K562 (cell line): ENCODE measurements at regions not wholly inside any gene's neighbourhood (a gene's known extent, or its start where the extent isn't known, plus 50 kb on each side); places are given as distances from the start of the nearest gene placed in this dataset.
A peak's percentile ranks its signal among the peaks of the same experiment; 100 is the strongest.

Experiments used
- ATAC-seq: fragments of 200-7000 bp; cut with Tn5 transposase; 3 replicates; pipeline ENCODE4 v1.9.1; 2020; ENCODE audit warnings: moderate library complexity
- BruUV-seq: library from RNA; stranded (reverse); fragments of 400-500 nt; replicated peaks from 2 replicates; lab custom pipeline; 2021; lab: Mats Ljungman, UMichigan
- CTCF ChIA-PET: fragments of 300-600 bp; formaldehyde crosslinking; extraction: SDS; loops from one replicate; lab custom pipeline; 2021; ENCODE audit warnings: low intra/inter-chr PET ratio; lab: Yijun Ruan, JAX
- POLR2A ChIA-PET: fragments of 300-600, 350-650 bp; sonication (Branson Sonifier 250); formaldehyde crosslinking; extraction: SDS; loops from one replicate; lab custom pipeline; 2021; ENCODE audit warnings: antibody characterized with exemption, inconsistent platforms; lab: Yijun Ruan, JAX
- DNase-seq, 4 experiments: peaks; one replicate each; pipeline versions ENCODE4 v3.0.0 to v3.0.0-alpha.2; 2011 to 2018; ENCODE audit warnings: low spot score in 3 of 4, mixed read lengths in 3 of 4; ENCODE audit errors: extremely low read depth in 1 of 4
- FAIRE-seq: peaks from 2 replicates; lab custom pipeline; 2011; peaks lifted over from hg19 to GRCh38; lab: Jason Lieb, UNC
- H2AFZ ChIP-seq: 2 replicates; pipeline ENCODE4 v1.6.0; 2011; ENCODE audit warnings: low read depth, low read length, control low read depth, inconsistent platforms
- H3K27ac ChIP-seq: fragments of 200-600 bp; 3 replicates; pipeline ENCODE4 v1.8.0; 2011; ENCODE audit warnings: low read depth, mild to moderate bottlenecking, control low read depth, inconsistent platforms, low read length, moderate library complexity, mixed read lengths; ENCODE audit errors: extremely low read depth
- H3K27me3 ChIP-seq, 2 experiments: fragments of 300-600 bp in 1 of 2; 2 replicates in 1 of 2; 3 replicates in 1 of 2; pipeline versions ENCODE4 v1.6.0 to v1.8.0; 2011; ENCODE audit warnings: inconsistent platforms in 2 of 2, low read length in 2 of 2, mild to moderate bottlenecking in 1 of 2, mixed read lengths in 1 of 2, moderate library complexity in 1 of 2; ENCODE audit not compliant: control insufficient read depth in 2 of 2, insufficient read depth in 2 of 2
- H3K36me3 ChIP-seq: fragments of 300-600 bp; 3 replicates; pipeline ENCODE4 v1.8.0; 2011; ENCODE audit warnings: mild to moderate bottlenecking, low read length, inconsistent platforms; ENCODE audit not compliant: control insufficient read depth, insufficient read depth
- H3K4me1 ChIP-seq, 2 experiments: fragments of 200-600 bp in 1 of 2; replicated peaks in 1 of 2; 2 replicates in 1 of 2; 3 replicates in 1 of 2; pipeline versions ENCODE4 v1.5.1 to v1.8.0; 2011; ENCODE audit warnings: inconsistent platforms in 2 of 2, low read length in 2 of 2, mild to moderate bottlenecking in 1 of 2, mixed read lengths in 1 of 2, moderate library complexity in 1 of 2; ENCODE audit not compliant: control insufficient read depth in 2 of 2, insufficient read depth in 2 of 2
- H3K4me2 ChIP-seq: 2 replicates; pipeline ENCODE4 v1.6.1; 2011; ENCODE audit warnings: low read length, control low read depth, inconsistent platforms, mixed read lengths; ENCODE audit not compliant: insufficient read depth
- H3K4me3 ChIP-seq: fragments of 200-600 bp; sonication (generic), shearing (Covaris generic); 2 replicates; pipeline ENCODE4 v1.5.1; 2016; ENCODE audit warnings: control low read depth, inconsistent platforms
- H3K79me2 ChIP-seq: fragments of 200-600 bp; 3 replicates; pipeline ENCODE4 v1.8.0; 2011; ENCODE audit warnings: low read length, inconsistent platforms; ENCODE audit not compliant: control insufficient read depth, insufficient read depth
- H3K9ac ChIP-seq, 2 experiments: 2 replicates each; pipeline versions ENCODE4 v1.6.0 to v1.6.1; 2011; ENCODE audit warnings: low read depth in 2 of 2, low read length in 2 of 2, control low read depth in 1 of 2, inconsistent platforms in 1 of 2, mild to moderate bottlenecking in 1 of 2, mixed read lengths in 1 of 2; ENCODE audit not compliant: insufficient read depth in 1 of 2
- H3K9me1 ChIP-seq: one replicate; pipeline ENCODE4 v1.6.0; 2011; ENCODE audit warnings: inconsistent platforms, mild to moderate bottlenecking, low read length, moderate library complexity; ENCODE audit not compliant: control insufficient read depth, insufficient read depth
- H3K9me3 ChIP-seq: replicated peaks from 2 replicates; pipeline ENCODE4 v1.5.1; 2011; ENCODE audit warnings: low read depth, low read length, inconsistent platforms; ENCODE audit not compliant: control insufficient read depth, insufficient read depth
- H4K20me1 ChIP-seq: replicated peaks from 2 replicates; pipeline ENCODE4 v1.6.1; 2011; ENCODE audit warnings: low read length, inconsistent platforms, mixed read lengths; ENCODE audit not compliant: control insufficient read depth, insufficient read depth
- ATF1 ChIP-seq, 2 experiments: fragments of 450-650 bp in 1 of 2; IDR thresholded peaks; 2 replicates each; pipeline ENCODE4 v1.6.1; 2016; ENCODE audit warnings: missing compliant biosample characterization in 1 of 2, missing genetic modification characterization in 1 of 2
- BCOR ChIP-seq: fragments of 450-650 bp; IDR thresholded peaks from 2 replicates; pipeline ENCODE4 v1.6.1; 2016
- CSDE1 ChIP-seq, 2 experiments: fragments of 450-650 bp; IDR thresholded peaks; 2 replicates each; pipeline ENCODE4 v1.6.1; 2016; ENCODE audit warnings: mild to moderate bottlenecking in 1 of 2
- ESRRA ChIP-seq: fragments of 450-650 bp; IDR thresholded peaks from 2 replicates; pipeline ENCODE4 v1.6.1; 2014; ENCODE audit warnings: low read depth, mild to moderate bottlenecking, moderate library complexity, borderline replicate concordance
- ETV1 ChIP-seq: fragments of 450-650 bp; conservative IDR thresholded peaks from 2 replicates; pipeline ENCODE4 v1.6.1; 2016; ENCODE audit warnings: missing genetic modification characterization, control low read depth, low read depth, missing compliant biosample characterization
- FOSL1 ChIP-seq: fragments of 200-800 bp; sonication (Bioruptor generic); conservative IDR thresholded peaks from 2 replicates; pipeline ENCODE4 v1.6.1; 2016; ENCODE audit warnings: missing genetic modification characterization, missing compliant biosample characterization
- MYBL2 ChIP-seq, 2 experiments: fragments of 450-650 bp in 1 of 2; sonication (generic) in 1 of 2; formaldehyde crosslinking in 1 of 2; IDR thresholded peaks; 2 replicates each; pipeline versions ENCODE4 v1.6.1 to v1.8.1; 2017 to 2022; ENCODE audit warnings: borderline replicate concordance in 1 of 2, inconsistent platforms in 1 of 2, low read depth in 1 of 2, mild to moderate bottlenecking in 1 of 2, missing genetic modification reagents in 1 of 2, moderate library complexity in 1 of 2
- SAP30 ChIP-seq: fragments of 200-600 bp; sonication (generic); IDR thresholded peaks from 2 replicates; pipeline ENCODE4 v1.6.1; 2012; ENCODE audit warnings: borderline replicate concordance, low read depth, mild to moderate bottlenecking, moderate library complexity, low read length, control low read depth, inconsistent platforms; ENCODE audit not compliant: insufficient read depth, poor library complexity, severe bottlenecking
- SREBF2 ChIP-seq: sonication (generic); formaldehyde crosslinking; IDR thresholded peaks from 2 replicates; pipeline ENCODE4 v1.4.0; 2020; ENCODE audit warnings: mild to moderate bottlenecking, missing genetic modification reagents
- USF2 ChIP-seq: sonication (generic); formaldehyde crosslinking; IDR thresholded peaks from 2 replicates; pipeline ENCODE4 v1.5.0; 2020; ENCODE audit warnings: missing genetic modification reagents
- WHSC1 ChIP-seq: IDR thresholded peaks from one replicate; pipeline ENCODE4 v1.6.1; 2012; ENCODE audit warnings: low read length, control low read depth, inconsistent platforms
- YBX1 ChIP-seq: fragments of 450-650 bp; IDR thresholded peaks from 2 replicates; pipeline ENCODE4 v1.7.1; 2016; ENCODE audit warnings: mild to moderate bottlenecking
- ZBTB7A ChIP-seq: IDR thresholded peaks from 2 replicates; pipeline ENCODE4 v1.6.1; 2011; ENCODE audit warnings: low read depth, mild to moderate bottlenecking, low read length, moderate library complexity, borderline replicate concordance; ENCODE audit not compliant: control insufficient read depth
- ZFPM2 ChIP-seq: fragments of 250-450 bp; sonication (Bioruptor Pico); IDR thresholded peaks from 2 replicates; pipeline ENCODE4 v1.5.1; 2022; ENCODE audit warnings: mild to moderate bottlenecking
- ZNF785 ChIP-seq: fragments of 250-450 bp; sonication (Bioruptor Pico); IDR thresholded peaks from 2 replicates; pipeline ENCODE4 v1.4.0; 2020; ENCODE audit warnings: mild to moderate bottlenecking
- WGBS: fragments of 100-300 bp; shearing (Covaris generic); methylation state at CpG from one replicate; pipeline ENCODE4 v1.1.6; 2016; ENCODE audit warnings: low coverage, mixed read lengths; ENCODE audit not compliant: insufficient coverage; ENCODE audit errors: missing lambda C conversion rate; 5-methylcytosine and 5-hydroxymethylcytosine counted together
- in situ Hi-C: fragments of 300-500 bp; cut with MboI; formaldehyde crosslinking; loops from 4 replicates; pipeline ENCODE4 v1.15.0; 2018; ENCODE audit warnings: inconsistent platforms, mixed read lengths
- intact Hi-C: fragments of 100-400 bp; cut with micrococcal nuclease; formaldehyde crosslinking; loops from 2 replicates; pipeline ENCODE4 v1.14.2; 2022
- TF ChIP-seq, protein P1 (sequence below), 2 experiments: fragments of 450-650 bp in 1 of 2; sonication (generic) in 1 of 2; formaldehyde crosslinking; conservative IDR thresholded peaks; 2 replicates each; pipeline versions ENCODE4 v1.4.0 to v1.8.1; 2020 to 2022; ENCODE audit warnings: mild to moderate bottlenecking in 1 of 2, missing genetic modification reagents in 1 of 2
- TF ChIP-seq, protein P2 (sequence below): fragments of 450-650 bp; IDR thresholded peaks from 2 replicates; pipeline ENCODE4 v1.6.1; 2016; ENCODE audit warnings: borderline replicate concordance
- TF ChIP-seq, protein P3 (sequence below): fragments of 450-650 bp; conservative IDR thresholded peaks from 2 replicates; pipeline ENCODE4 v1.6.1; 2016; ENCODE audit warnings: missing genetic modification characterization, low read depth, mild to moderate bottlenecking, missing compliant biosample characterization, moderate library complexity

DNA sequence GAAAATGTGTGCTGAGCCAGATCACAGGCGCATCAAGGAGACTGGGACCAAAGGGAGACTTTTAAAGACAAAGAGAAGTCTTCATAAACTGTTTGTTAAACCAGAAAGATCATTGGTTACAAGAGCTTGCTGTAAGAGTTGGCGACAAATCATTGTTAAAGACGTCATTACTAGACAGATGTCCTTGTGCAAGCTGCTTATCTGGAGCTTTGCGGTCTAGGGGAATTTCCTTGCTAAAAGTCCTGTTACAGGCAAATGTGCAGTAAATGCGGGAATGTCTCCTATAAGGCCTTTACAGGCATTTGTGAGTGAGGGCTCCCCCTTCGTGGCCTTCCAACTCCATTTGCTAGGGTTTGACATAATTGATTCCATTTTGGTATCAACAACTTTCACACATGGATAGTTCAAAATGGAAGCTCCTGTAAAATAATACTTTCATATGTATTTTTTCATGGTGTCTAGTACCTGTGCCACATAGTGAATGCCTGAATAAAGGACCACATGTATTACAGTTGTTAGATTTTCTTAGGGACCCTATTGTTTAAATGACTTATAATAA is 362.4 kb downstream of the UTRN start:
- CTCF ChIA-PET, result interaction anchor here (0.7 kb wide), 1 partner anchor 381 kb away, joined by 5 read pairs; no protein-coding TSS in a partner anchor
- intact Hi-C loops, result loop anchor here (5.0 kb wide), 1 partner anchor 285 kb away; no protein-coding TSS in a partner anchor
- no TSS peak for BruUV-seq
- H3K4me3 ChIP-seq, result no peak overlapping the region
- no peak for ATAC-seq
- no peaks in the 10 kb centered on the region for H3K79me2 ChIP-seq
- no peak overlapping the region for H3K9ac ChIP-seq
- no peak overlapping the region for H2AFZ ChIP-seq
- H4K20me1 ChIP-seq, result no peaks in the 10 kb centered on the region
- H3K9me3 ChIP-seq, result no peaks in the 10 kb centered on the region
- no peaks in the 10 kb centered on the region for H3K4me1 ChIP-seq
- no peaks in the 10 kb centered on the region for H3K9me1 ChIP-seq
- in situ Hi-C loops, result no loop called here
- H3K27me3 ChIP-seq, result no peaks in the 10 kb centered on the region
- POLR2A ChIA-PET, result interaction anchor here (1.0 kb wide), 1 partner anchor 17 kb away, joined by 3 read pairs; no protein-coding TSS in a partner anchor
- DNase-seq, result peak in 1 of 4 experiments; percentile 20
- peak; percentile 48 for FAIRE-seq
- WGBS, result 32% methylated on average over 6 of the region's 6 CpGs
- H3K4me2 ChIP-seq, result no peak overlapping the region
- H3K27ac ChIP-seq, result no peak overlapping the region
- H3K36me3 ChIP-seq, result no peaks in the 10 kb centered on the region
- no peak for TF ChIP-seq YBX1
- TF ChIP-seq SREBF2, result no peak
- TF ChIP-seq SAP30, result no peak
- peak; percentile 22; the same call in 1 of the 2 replicates for TF ChIP-seq ESRRA
- no peak for TF ChIP-seq WHSC1
- no peak for TF ChIP-seq FOSL1
- TF ChIP-seq ETV1, result no peak
- TF ChIP-seq CSDE1 (IDR thresholded peaks at IDR 0.05), result no peak
- TF ChIP-seq, protein P1, sequence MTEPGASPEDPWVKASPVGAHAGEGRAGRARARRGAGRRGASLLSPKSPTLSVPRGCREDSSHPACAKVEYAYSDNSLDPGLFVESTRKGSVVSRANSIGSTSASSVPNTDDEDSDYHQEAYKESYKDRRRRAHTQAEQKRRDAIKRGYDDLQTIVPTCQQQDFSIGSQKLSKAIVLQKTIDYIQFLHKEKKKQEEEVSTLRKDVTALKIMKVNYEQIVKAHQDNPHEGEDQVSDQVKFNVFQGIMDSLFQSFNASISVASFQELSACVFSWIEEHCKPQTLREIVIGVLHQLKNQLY (CRISPR knock-in tag; conservative IDR thresholded peaks at IDR 0.05), result no peak
- TF ChIP-seq USF2, result no peak
- TF ChIP-seq, protein P2, sequence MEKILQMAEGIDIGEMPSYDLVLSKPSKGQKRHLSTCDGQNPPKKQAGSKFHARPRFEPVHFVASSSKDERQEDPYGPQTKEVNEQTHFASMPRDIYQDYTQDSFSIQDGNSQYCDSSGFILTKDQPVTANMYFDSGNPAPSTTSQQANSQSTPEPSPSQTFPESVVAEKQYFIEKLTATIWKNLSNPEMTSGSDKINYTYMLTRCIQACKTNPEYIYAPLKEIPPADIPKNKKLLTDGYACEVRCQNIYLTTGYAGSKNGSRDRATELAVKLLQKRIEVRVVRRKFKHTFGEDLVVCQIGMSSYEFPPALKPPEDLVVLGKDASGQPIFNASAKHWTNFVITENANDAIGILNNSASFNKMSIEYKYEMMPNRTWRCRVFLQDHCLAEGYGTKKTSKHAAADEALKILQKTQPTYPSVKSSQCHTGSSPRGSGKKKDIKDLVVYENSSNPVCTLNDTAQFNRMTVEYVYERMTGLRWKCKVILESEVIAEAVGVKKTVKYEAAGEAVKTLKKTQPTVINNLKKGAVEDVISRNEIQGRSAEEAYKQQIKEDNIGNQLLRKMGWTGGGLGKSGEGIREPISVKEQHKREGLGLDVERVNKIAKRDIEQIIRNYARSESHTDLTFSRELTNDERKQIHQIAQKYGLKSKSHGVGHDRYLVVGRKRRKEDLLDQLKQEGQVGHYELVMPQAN, result no peak
- TF ChIP-seq, protein P3, sequence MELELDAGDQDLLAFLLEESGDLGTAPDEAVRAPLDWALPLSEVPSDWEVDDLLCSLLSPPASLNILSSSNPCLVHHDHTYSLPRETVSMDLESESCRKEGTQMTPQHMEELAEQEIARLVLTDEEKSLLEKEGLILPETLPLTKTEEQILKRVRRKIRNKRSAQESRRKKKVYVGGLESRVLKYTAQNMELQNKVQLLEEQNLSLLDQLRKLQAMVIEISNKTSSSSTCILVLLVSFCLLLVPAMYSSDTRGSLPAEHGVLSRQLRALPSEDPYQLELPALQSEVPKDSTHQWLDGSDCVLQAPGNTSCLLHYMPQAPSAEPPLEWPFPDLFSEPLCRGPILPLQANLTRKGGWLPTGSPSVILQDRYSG (tag), result 0 out of 2 replicates have a peak, but pooled peaks have one; percentile 25
- TF ChIP-seq BCOR, result no peak
- no peak for TF ChIP-seq ATF1 (CRISPR knock-in tag; IDR thresholded peaks at IDR 0.05)
- TF ChIP-seq ATF1 (tag; IDR thresholded peaks at IDR 0.05), result 0 out of 2 replicates have a peak, but pooled peaks have one; percentile 20
- no peak for TF ChIP-seq ZBTB7A
- TF ChIP-seq MYBL2 (IDR thresholded peaks at IDR 0.05; ENCODE audit: low read depth), result no peak
- no peak for TF ChIP-seq MYBL2 (CRISPR knock-in tag; IDR thresholded peaks at IDR 0.05; ENCODE audit: borderline replicate concordance)
- no peak for TF ChIP-seq ZNF785
- no peak for TF ChIP-seq ZFPM2 (CRISPR knock-in tag)
